NCI-H2171 treated with DMSO at 0.1 percent for 48 hours (cell line): ENCODE measurements at regions not wholly inside any gene's neighbourhood (a gene's known extent, or its start where the extent isn't known, plus 50 kb on each side); places are given as distances from the start of the nearest gene placed in this dataset.

ENCODE experiments used
- DNase-seq: peaks from one replicate; lab custom pipeline; 2025; lab: John Stamatoyannopoulos, UW

DNA sequence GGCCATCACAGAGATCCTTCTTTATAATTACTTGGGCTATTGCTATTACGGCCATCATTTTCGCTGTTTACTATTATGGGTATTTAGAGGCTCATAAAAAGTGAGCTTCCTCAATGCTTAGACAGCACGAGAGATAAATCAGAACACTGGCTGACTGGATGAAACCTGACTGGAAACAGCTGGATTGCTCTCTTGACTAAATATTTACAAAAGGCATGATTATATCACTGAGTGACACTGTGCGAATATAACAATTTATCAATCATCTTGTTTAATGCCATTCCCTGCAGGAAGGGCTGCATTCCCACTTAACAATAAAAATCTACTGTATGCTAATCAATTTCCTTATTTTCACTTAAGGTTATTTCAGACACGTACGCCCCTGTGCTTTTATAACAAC lies 260.1 kb upstream of the ARID1B start:
- DNase-seq: no peak

- DNase-seq: no peak
Observed at GRCh38 chr6:156515242-156515641, 261.9 kb upstream of the ARID1B start.

DNA sequence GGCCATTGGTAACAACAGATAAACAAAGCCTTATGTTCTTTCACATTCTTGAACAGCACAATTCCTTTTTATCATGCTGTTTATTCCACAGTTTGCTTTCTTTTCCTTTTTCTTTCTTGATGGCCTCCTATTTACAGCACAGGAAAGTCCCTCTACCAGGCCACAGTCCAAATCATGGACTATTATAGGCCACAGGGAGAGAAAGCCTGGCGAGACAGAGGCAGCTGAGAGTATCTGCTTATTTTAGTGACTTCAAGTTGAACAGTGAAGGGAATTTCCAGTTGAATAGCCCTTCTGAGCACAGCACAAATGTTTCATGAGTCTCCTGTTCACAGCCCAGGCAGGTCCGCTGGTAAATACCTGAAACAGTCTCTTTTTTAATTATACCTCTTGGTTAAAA lies 263.7 kb upstream of the ARID1B start:
- DNase-seq: no peak

DNA sequence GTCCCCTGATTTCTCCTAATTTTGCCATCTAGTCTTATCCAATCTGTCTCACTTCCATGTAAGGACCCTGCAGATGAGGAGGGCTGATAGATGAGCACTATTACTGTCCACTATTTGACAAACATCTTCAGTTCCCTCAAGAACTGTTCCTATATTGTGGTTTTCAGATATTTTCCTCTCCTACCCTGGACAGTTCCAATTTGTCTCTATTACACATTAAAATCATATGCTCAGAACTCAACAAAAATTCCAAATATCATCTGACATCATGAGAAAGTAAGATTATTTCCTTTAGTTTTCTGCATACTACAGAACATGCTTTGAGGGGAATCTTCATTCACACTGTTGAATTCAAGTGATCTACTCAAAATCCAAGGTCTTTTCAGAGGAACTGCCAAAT lies 265.6 kb upstream of the ARID1B start:
- DNase-seq: no peak

- no peak for DNase-seq
Observed at GRCh38 chr6:156511051-156511450, 266.1 kb upstream of the ARID1B start.

DNA sequence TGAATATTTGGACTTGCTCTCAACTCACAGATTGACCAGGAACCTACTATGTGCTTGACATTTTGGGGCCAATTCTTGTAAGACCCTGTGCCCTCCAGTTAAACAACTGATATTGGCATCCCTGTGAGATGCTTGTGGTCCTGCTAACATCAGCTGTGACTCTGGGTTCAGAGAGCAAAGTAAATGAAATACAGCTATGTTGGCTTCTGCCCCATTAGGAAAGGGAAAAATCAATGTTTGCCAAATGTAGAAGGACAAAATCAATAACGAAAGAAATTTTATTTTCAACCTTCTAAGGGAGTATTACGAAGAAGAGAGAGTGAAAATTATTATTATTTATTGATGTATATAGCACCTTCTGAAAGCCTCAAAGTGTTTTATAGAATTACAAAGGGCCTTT lies 266.9 kb upstream of the ARID1B start:
- DNase-seq: no peak

DNA sequence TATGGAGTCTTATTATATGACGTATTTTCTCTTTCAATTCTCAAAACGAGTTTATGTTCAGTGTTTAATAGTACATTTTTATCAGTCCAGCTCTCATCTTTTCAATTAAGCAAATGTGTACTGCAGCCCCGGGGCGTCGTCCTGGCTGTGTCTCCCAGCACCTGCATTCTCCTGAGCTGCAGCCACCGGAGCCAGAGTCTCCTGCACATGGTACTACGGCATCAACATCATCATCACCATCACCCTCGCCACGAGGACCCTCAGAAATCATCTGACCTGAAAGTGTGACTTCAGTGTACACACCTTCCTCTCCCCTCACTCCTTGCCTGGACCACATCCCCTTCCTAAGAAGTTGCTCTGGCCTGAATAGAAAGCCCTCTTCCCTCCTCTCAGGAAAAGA lies 267.7 kb upstream of the ARID1B start:
- DNase-seq: no peak

DNA sequence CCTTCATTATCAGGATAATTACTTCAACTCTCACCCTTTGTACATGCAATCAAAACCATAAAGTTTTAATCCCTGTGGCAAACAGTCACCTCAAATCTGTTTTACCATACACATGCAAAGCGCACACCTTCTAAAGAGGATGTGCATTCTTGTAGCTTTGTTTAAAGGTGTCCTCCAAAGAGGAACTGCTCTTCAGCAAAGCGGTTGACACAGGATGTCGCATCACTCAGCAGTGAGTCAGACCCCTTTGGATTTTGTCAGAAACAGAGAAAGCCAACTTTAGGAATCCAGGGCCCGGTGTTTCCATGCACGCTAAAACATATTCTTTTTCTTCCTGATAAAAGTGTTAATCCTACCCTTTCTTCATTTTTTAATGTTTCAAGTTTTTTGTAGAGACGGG lies 268.3 kb upstream of the ARID1B start:
- no peak for DNase-seq

GRCh38 chr6:156508126-156508525 lies 269.1 kb upstream of the ARID1B start:
- no peak for DNase-seq

DNA sequence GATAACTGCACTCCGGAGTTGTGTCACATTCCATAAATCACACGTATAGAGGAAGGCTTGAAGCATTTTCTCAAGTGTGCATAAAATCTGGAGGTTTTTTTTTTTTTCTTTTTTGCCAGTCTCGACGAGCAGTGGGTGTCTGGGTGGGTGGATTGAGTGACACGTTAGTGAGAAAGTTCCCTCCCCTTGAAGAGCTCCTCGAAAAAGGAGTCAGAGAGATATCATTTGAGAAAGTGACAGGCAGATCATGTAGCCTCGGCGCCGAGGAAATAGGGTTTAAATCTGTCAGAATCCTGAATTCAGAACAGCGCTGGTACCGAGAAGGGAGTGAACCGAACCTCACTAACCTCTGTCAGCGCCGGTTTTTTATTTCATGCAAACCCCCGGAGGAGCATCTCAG lies 269.5 kb upstream of the ARID1B start:
- no peak for DNase-seq

- DNase-seq: no peak
Observed at GRCh38 chr6:156507106-156507505, 270.1 kb upstream of the ARID1B start.

DNA sequence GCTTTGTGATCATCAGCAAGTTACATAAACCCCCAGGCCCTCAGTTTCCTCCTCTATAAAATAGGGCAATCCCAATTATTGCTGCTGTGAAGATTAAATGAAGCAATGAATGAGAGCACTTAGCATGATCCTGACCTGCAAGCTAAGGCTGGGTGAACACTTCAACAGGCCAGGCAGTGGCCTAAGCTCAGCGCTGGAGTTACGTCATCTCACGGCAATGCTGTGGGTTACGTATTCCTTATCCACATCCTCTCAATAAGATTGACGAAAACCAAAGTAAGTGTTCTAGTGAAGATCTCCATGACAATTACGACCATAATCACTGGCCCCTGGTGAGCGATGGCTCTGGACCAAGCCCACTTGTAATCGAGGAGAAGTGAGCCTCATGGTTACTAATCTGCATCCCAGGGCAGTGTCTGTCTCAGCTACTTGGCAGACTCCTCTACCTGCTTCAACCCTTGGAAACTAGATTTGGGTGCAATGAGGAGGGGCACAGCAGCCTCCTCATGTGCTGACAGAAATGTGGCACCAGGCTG lies 274.1 kb upstream of the ARID1B start:
- DNase-seq: no peak

GRCh38 chr6:156497618-156498017 lies 279.6 kb upstream of the ARID1B start:
- no peak for DNase-seq

GRCh38 chr6:156487877-156488276 lies 289.3 kb upstream of the ARID1B start:
- DNase-seq: no peak

GRCh38 chr6:156485150-156485549 lies 292.0 kb upstream of the ARID1B start:
- DNase-seq: no peak

DNA sequence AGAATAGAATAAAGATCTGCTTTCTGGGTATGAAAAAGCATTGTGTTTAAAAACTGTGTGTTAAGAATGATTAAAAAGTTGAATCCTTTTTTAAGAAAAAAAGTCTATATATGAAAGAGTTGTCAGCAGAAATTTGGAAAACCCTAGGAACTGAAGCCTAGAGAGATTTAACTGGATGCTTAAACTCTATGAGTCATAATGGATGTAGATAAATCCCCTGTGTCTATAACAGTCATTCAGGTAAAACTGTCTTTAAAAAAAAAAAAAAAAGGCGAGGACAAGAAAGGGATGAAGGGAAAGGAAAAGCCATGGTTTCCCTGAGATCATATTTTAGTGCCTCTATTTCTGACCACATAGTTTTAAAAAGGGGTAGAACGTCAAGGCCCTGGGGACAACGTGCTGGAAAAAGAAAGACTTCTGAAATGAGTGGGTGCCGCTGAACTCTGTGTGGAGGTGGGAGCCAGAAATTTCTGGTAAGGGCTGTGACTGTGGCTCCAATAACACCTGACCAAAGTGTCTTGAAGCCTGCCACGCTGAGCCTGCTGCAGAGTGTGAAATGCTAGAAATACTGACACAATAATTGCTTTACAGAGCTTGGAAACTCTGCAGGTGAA lies 302.6 kb upstream of the ARID1B start:
- DNase-seq: no peak

GRCh38 chr6:156471000-156471399 lies 306.2 kb upstream of the ARID1B start:
- DNase-seq: no peak

DNA sequence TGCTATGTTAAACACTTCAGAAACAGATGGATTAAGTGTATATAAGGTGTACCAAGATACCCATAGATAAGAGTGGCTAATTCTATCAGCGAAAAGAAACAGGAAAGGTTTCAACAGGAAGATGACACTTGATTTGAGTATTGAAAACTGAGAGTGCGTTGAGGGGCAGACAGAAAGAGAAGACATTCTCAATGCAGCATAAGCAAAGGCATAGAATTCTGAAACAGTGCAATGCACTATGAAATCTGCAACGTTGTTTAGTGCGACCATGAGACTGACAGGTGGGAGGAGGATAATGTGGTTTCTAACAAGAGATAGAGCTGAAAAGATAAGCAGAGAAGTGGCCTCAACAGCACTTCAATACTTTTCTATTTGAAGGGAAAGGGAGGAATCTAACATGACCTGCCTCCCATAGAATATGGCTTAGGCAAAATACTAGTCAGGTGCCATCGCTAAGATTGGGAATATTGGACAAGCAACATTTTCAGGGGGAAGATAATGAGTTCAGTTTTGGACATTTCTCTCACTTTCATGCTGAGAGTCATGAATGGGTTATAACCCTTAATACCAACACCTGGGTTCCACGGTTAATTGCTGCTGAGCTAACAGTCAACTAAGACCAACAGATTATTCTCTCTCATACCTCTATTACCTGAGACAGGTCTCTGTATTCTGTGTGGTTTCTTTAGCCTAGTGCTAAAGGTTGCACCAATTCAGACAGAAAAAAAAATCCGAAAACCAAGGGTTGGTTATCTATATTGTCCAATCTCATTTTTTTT lies 312.9 kb upstream of the ARID1B start:
- DNase-seq: no peak

GRCh38 chr6:156461647-156462046 lies 315.5 kb upstream of the ARID1B start:
- no peak for DNase-seq

DNA sequence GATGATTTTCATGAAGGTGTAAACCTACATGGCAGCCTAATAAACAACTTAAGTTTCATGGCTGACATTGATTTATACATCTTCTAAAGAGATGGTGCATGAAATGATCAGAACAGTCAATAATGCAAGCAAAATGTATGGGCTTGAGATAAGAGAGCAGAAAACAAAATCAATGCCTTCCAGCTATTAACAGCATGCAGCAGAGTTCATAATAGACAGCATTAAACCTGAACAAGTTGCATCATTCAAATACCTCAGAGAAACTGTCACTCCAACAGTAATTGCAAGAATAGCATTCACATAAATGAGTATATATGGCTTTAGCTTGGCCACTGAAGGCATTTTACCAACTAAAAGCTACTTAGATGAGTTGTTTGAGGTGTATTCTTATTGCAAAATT lies 319.6 kb upstream of the ARID1B start:
- no peak for DNase-seq

DNA sequence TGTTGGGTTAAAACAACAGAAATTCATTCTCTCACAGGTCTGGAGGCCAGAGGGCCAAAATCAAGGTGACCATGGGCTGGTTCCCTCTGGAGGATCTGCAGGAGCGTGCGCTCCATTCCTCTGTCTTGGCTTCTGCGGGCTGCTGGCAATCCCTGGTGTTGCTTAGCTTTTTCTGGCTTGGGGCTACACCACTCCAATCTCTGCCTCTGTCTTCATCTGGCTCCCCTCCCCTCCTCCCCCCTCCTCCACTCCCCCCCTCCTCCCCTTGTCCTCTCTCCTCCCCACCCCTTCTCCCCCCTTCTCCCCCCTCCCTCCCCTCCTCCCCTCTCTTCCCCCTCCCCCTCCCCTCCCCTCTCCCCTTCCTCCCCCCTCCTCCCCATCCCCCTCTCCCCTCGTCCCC lies 321.3 kb upstream of the ARID1B start:
- DNase-seq: no peak

GRCh38 chr6:156454867-156455266 lies 322.3 kb upstream of the ARID1B start:
- DNase-seq: no peak

DNA sequence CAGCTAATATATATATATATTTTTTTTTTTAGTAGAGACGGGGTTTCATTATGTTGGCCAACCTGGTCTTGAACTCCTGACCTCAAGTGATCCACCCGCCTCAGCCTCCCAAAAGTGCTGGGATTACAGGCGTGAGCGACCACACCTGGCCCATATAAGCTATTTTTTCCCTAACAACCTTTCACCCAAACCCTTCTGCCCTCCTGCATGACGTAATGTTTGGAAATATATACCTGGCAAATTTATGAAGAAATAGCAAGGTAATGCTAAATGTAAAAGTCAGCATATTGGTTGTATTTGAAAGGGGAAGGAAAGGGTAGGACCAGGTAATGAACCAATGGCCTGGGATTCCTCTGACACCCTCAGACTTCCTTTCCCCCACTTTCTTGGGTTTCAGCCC lies 325.5 kb upstream of the ARID1B start:
- no peak for DNase-seq

GRCh38 chr6:156451088-156451487 lies 326.1 kb upstream of the ARID1B start:
- no peak for DNase-seq
